CD4-positive, alpha-beta memory T cell (primary cell): ENCODE measurements at regions not wholly inside any gene's neighbourhood (a gene's known extent, or its start where the extent isn't known, plus 50 kb on each side); places are given as distances from the start of the nearest gene placed in this dataset.
"Not testable (repeated sequence)": the region's sequence is repeated elsewhere in the genome, so short reads cannot be mapped to it uniquely, and the experiment has no call there.

Experiments
- CTCF ChIA-PET: fragments of 350-600 bp; sonication (Branson Sonifier 250); formaldehyde crosslinking; loops from one replicate; lab custom pipeline; 2021; ENCODE audit warnings: inconsistent platforms; ENCODE audit not compliant: partially characterized antibody; lab: Charles Lee
- POLR2A ChIA-PET: fragments of 350-600 bp; sonication (Branson Sonifier 250); formaldehyde crosslinking; loops from one replicate; lab custom pipeline; 2021; ENCODE audit not compliant: partially characterized antibody; lab: Charles Lee
- DNase-seq, 5 donors: peaks; one replicate each; pipeline versions ENCODE4 v3.0.0 to v3.0.0-alpha.2; 2020 to 2022; ENCODE audit warnings: mixed read lengths in 1 of 5
- H3K27ac ChIP-seq: one replicate; pipeline ENCODE4 v1.7.0; 2013; ENCODE audit warnings: low read depth, low read length
- H3K27me3 ChIP-seq: 2 replicates; pipeline ENCODE4 v1.7.0; 2013; ENCODE audit warnings: mild to moderate bottlenecking, low read length, moderate library complexity; ENCODE audit not compliant: insufficient read depth
- H3K36me3 ChIP-seq: 2 replicates; pipeline ENCODE4 v1.7.0; 2013; ENCODE audit warnings: mild to moderate bottlenecking, low read length, moderate library complexity; ENCODE audit not compliant: insufficient read depth
- H3K4me1 ChIP-seq: 2 replicates; pipeline ENCODE4 v1.7.0; 2013; ENCODE audit warnings: mild to moderate bottlenecking, low read length, moderate library complexity; ENCODE audit not compliant: insufficient read depth
- H3K4me3 ChIP-seq, 2 donors: one replicate each; pipeline ENCODE4 v1.7.0; 2013; ENCODE audit warnings: low read length in 2 of 2, mild to moderate bottlenecking in 1 of 2
- H3K9me3 ChIP-seq, 2 donors: one replicate each; pipeline ENCODE4 v1.7.0; 2013; ENCODE audit warnings: low read length in 2 of 2, control low read depth in 1 of 2; ENCODE audit not compliant: control insufficient read depth in 1 of 2
- H3K27ac Mint-ChIP-seq, 7 donors: one replicate each; pipeline ENCODE4 v1.8.0; 2020 to 2021; ENCODE audit warnings: mixed read lengths in 7 of 7, mild to moderate bottlenecking in 6 of 7, inconsistent platforms in 3 of 7, moderate library complexity in 3 of 7
- H3K27me3 Mint-ChIP-seq, 2 donors: one replicate each; pipeline ENCODE4 v1.8.0; 2020 to 2021; ENCODE audit warnings: mixed read lengths in 2 of 2
- H3K36me3 Mint-ChIP-seq, 2 donors: one replicate each; pipeline ENCODE4 v1.8.0; 2020 to 2021; ENCODE audit warnings: mixed read lengths in 2 of 2, inconsistent platforms in 1 of 2, mild to moderate bottlenecking in 1 of 2
- H3K4me1 Mint-ChIP-seq, 4 donors: one replicate each; pipeline ENCODE4 v1.8.0; 2020 to 2021; ENCODE audit warnings: mixed read lengths in 4 of 4, mild to moderate bottlenecking in 1 of 4
- H3K4me3 Mint-ChIP-seq, 8 donors: one replicate each; pipeline ENCODE4 v1.8.0; 2020 to 2021; ENCODE audit warnings: mixed read lengths in 8 of 8, mild to moderate bottlenecking in 7 of 8, moderate library complexity in 6 of 8, inconsistent platforms in 3 of 8
- H3K9me3 Mint-ChIP-seq, 8 donors: one replicate each; pipeline ENCODE4 v1.8.0; 2020 to 2021; ENCODE audit warnings: mixed read lengths in 8 of 8, mild to moderate bottlenecking in 5 of 8, inconsistent platforms in 3 of 8, moderate library complexity in 1 of 8
- intact Hi-C: fragments of 100-400 bp; cut with micrococcal nuclease; formaldehyde crosslinking; loops from one replicate; pipeline ENCODE4 v1.15.1; 2023

DNA sequence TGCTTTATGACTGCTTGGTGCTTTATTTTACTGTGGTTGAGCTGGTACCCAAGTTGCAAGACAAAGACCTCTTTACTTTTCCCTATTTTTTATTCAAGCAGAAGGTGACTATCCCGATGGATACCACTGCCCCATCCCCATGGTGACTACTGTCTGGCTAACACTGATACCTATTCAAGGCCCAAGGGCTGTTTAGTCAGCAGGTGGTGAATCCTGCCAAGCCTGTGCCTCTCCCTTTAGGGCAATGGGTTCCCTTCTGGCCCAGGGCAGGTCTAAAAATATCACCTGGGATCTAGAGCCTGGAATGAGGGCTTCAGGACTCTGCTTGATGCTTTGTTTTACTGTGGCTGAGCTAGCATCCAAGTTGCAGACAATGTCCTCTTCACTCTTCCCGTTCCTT lies 510.0 kb upstream of the GRAMD2B start:
- Histone ChIP-seq H3K36me3 (no peaks in the 10 kb centered on the region), H3K9me3 (peaks cover 0 to 6% of the 10 kb centered on the region in 2 donors), H3K4me1 (no peaks in the 10 kb centered on the region), H3K27ac (no peak overlapping the region), H3K27me3 (no peaks in the 10 kb centered on the region), H3K4me3 (no peak overlapping the region)
- peaks cover 6 to 42% (median 18%) of the 10 kb centered on the region in 8 donors for H3K9me3 Mint-ChIP-seq
- no peak for DNase-seq
- H3K27ac Mint-ChIP-seq, result no peak overlapping the region
- ChIA-PET POLR2A (no interaction called here), CTCF (no interaction called here)
- intact Hi-C loops, result no loop called here
- no peak overlapping the region for H3K4me3 Mint-ChIP-seq
- no peaks in the 10 kb centered on the region for H3K27me3 Mint-ChIP-seq
- no peaks in the 10 kb centered on the region for H3K36me3 Mint-ChIP-seq
- no peaks in the 10 kb centered on the region for H3K4me1 Mint-ChIP-seq

DNA sequence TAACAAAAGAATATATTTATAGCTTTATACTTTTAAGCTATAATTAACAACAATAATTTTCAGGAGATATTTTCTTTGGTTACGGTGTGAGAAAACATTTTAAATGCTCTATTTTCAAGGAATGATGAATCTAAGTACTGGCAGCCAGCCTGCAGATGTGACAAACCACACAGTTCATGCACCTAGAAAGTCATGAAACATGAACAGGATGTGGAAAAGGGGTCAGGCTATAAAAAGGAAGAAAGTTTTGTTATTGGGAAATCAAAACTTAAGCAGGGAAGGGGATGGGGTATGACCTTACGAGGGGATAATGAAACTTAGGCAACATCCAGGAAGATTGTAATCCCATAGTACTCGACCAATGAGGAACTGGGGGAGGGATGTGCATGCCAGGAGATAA lies 508.7 kb upstream of the GRAMD2B start:
- POLR2A ChIA-PET, result no interaction called here
- Mint-ChIP-seq H3K27me3 (no peaks in the 10 kb centered on the region), H3K27ac (no peak overlapping the region), H3K4me1 (no peaks in the 10 kb centered on the region), H3K4me3 (no peak overlapping the region), H3K9me3 (peaks cover 6 to 37% (median 18%) of the 10 kb centered on the region in 8 donors), H3K36me3 (no peaks in the 10 kb centered on the region)
- no peak for DNase-seq
- peaks cover 0 to 2% of the 10 kb centered on the region in 2 donors for H3K9me3 ChIP-seq
- intact Hi-C loops, result no loop called here
- H3K27me3 ChIP-seq, result no peaks in the 10 kb centered on the region
- H3K36me3 ChIP-seq, result no peaks in the 10 kb centered on the region
- H3K27ac ChIP-seq, result no peak overlapping the region
- CTCF ChIA-PET, result no interaction called here
- H3K4me1 ChIP-seq, result no peaks in the 10 kb centered on the region
- H3K4me3 ChIP-seq, result no peak overlapping the region

DNA sequence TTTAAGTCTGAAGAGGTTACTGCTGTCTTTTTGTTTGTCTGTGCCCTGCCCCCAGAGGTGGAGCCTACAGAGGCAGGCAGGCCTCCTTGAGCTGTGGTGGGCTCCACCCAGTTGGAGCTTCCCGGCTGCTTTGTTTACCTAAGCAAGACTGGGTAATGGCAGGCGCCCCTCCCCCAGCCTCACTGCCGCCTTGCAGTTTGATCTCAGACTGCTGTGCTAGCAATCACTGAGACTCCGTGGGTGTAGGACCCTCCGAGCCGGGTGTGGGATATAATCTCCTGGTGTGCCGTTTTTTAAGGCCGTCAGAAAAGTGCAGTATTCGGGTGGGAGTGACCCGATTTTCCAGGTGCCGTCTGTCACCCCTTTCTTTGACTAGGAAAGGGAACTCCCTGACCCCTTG lies 499.3 kb upstream of the GRAMD2B start:
- H3K27ac ChIP-seq, DNase-seq, H3K27ac Mint-ChIP-seq, POLR2A ChIA-PET, H3K36me3 ChIP-seq, H3K9me3 ChIP-seq, H3K4me3 ChIP-seq, H3K36me3 Mint-ChIP-seq, H3K27me3 ChIP-seq, H3K4me1 ChIP-seq, CTCF ChIA-PET, intact Hi-C loops, H3K27me3 Mint-ChIP-seq, H3K4me1 Mint-ChIP-seq, H3K4me3 Mint-ChIP-seq: not testable (repeated sequence)
- H3K9me3 Mint-ChIP-seq, result peaks cover 0 to 21% (median 13%) of the 10 kb centered on the region in 8 donors

DNA sequence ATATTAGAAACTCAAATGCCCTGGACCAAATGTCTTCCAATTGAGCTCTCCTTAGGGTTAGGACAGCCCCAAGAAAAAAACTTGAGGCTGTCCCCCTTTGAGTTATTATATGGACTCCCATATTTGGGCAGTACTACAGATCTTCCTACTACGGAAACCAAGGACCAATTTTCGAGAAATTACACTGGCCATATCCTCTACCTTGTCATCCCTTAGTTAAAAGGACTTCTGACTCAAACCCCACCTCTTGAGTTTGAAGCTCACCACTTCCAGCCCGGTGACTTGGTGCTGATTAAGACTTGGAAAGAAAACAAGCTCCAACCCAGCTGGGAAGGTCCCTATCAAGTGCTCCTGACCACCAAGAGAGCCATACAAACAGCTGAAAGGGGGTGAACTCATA lies 497.0 kb upstream of the GRAMD2B start:
- Histone ChIP-seq H3K27ac (no peak overlapping the region), H3K27me3 (no peaks in the 10 kb centered on the region), H3K9me3 (no peaks in the 10 kb centered on the region), H3K4me3 (no peak overlapping the region), H3K4me1 (no peaks in the 10 kb centered on the region), H3K36me3 (no peaks in the 10 kb centered on the region)
- H3K36me3 Mint-ChIP-seq, result no peaks in the 10 kb centered on the region
- H3K4me1 Mint-ChIP-seq, result no peaks in the 10 kb centered on the region
- peaks cover 0 to 28% (median 12%) of the 10 kb centered on the region in 8 donors for H3K9me3 Mint-ChIP-seq
- no peak overlapping the region for H3K4me3 Mint-ChIP-seq
- ChIA-PET CTCF (no interaction called here), POLR2A (no interaction called here)
- intact Hi-C loops, result no loop called here
- no peak for DNase-seq
- no peaks in the 10 kb centered on the region for H3K27me3 Mint-ChIP-seq
- no peak overlapping the region for H3K27ac Mint-ChIP-seq

DNA sequence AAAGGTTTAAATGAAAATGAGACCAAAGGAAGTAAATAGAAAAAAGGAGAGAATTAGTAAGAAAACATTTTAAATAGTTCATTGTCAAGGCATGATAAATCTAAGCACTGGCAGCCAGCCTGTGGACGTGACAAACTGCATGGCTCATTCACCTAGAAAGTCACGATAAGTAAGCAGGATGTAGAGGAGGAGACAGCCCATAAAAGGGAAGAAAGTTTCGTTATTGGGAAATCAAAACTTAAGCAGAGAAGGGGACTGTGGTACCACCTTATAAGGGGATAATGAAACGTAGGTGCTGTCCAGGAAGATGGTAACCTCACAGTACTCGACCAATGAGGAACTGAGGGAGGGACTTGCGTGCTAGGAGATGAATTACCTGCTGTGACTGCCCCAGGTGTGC lies 494.5 kb upstream of the GRAMD2B start:
- Mint-ChIP-seq H3K4me3 (no peak overlapping the region), H3K27ac (no peak overlapping the region), H3K4me1 (no peaks in the 10 kb centered on the region), H3K9me3 (peaks cover 0 to 23% (median 9%) of the 10 kb centered on the region in 8 donors), H3K27me3 (no peaks in the 10 kb centered on the region), H3K36me3 (no peaks in the 10 kb centered on the region)
- no peaks in the 10 kb centered on the region for H3K36me3 ChIP-seq
- ChIA-PET CTCF (no interaction called here), POLR2A (no interaction called here)
- H3K27ac ChIP-seq, result no peak overlapping the region
- no peaks in the 10 kb centered on the region for H3K4me1 ChIP-seq
- H3K4me3 ChIP-seq, result no peak overlapping the region
- H3K9me3 ChIP-seq, result no peaks in the 10 kb centered on the region
- intact Hi-C loops, result no loop called here
- no peaks in the 10 kb centered on the region for H3K27me3 ChIP-seq
- DNase-seq, result no peak

DNA sequence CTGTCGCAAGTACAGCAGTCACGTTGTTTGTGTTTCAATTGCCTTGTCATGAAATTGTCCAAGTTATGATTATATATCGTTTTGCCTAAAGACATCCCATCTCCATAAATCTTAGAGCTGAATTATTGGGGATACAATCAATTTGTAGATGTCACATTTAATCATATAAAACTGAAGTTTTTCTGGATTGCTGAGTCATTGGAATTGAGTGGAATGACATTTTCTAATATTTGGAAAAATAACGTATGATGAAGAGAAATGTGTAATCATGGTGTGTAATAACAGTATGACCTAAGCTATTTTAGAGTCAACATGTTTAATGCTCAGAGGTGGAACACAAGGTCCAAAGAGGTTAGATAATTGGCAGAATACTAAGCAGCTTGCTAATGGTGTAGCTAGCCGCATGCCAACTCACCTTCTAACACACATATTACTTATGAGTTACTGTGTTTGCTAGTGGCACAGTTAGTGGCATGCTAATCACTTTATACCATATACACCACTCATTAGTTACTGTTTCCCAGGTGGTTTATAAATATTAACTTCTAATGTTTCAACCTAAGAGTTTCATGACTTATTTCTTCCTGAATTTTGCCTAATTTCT lies 473.1 kb upstream of the GRAMD2B start:
- POLR2A ChIA-PET, result no interaction called here
- Mint-ChIP-seq H3K4me3 (no peak overlapping the region), H3K9me3 (peaks cover 0 to 9% (median 3%) of the 10 kb centered on the region in 8 donors), H3K27me3 (no peaks in the 10 kb centered on the region), H3K27ac (peak overlapping the region in 1 of 7 donors; percentile 53), H3K36me3 (no peaks in the 10 kb centered on the region), H3K4me1 (no peaks in the 10 kb centered on the region)
- no peak overlapping the region for H3K27ac ChIP-seq
- no peaks in the 10 kb centered on the region for H3K27me3 ChIP-seq
- intact Hi-C loops, result no loop called here
- H3K36me3 ChIP-seq, result no peaks in the 10 kb centered on the region
- no peaks in the 10 kb centered on the region for H3K4me1 ChIP-seq
- H3K4me3 ChIP-seq, result no peak overlapping the region
- no peak for DNase-seq
- H3K9me3 ChIP-seq, result no peaks in the 10 kb centered on the region
- CTCF ChIA-PET, result no interaction called here

DNA sequence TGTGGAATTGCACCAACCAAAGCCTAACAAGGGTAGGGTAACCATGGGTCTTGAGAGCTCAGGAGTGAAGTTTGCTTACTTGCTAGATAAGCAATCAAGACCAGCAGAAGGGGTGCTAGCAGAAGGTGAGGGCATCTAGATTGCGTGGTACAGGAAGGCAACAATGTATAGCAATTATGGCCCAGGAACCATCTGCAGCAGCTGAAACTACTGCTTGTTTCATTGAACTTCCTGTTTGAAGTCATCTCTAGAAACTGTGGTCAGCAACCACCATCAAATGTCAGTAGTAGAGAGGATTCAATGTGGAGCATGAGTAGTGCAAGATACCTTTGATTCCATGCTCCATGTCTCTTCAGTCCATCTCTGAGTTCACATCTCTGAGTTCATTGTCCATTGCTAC lies 462.1 kb upstream of the GRAMD2B start:
- Mint-ChIP-seq H3K4me1 (no peaks in the 10 kb centered on the region), H3K4me3 (no peak overlapping the region)
- intact Hi-C loops, result no loop called here

DNA sequence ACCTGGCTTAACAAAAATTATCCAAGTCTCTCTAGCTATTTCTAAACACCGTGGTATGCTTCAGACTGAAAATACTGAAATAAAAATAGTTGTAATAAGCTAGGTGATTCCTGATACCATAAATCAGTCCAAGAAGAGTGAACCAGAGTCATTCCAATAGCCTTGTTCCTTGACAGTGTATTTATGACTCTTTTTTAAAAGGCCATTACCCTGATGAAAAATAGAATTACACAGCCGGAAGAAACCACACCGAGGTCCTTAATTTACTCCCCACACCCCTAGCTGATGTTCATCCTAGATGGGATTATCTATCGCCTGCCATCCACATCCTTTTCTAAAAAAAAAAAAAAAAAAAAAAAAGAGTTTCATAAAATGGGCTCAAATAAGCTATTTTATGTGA lies 457.6 kb upstream of the GRAMD2B start:
- CTCF ChIA-PET, result no interaction called here
- Mint-ChIP-seq H3K27ac (no peak overlapping the region), H3K4me3 (no peak overlapping the region), H3K4me1 (no peaks in the 10 kb centered on the region), H3K36me3 (no peaks in the 10 kb centered on the region), H3K27me3 (no peaks in the 10 kb centered on the region), H3K9me3 (peaks cover 0 to 10% (median 5%) of the 10 kb centered on the region in 8 donors)
- no peaks in the 10 kb centered on the region for H3K9me3 ChIP-seq
- H3K4me3 ChIP-seq, result no peak overlapping the region
- POLR2A ChIA-PET, result no interaction called here
- H3K36me3 ChIP-seq, result no peaks in the 10 kb centered on the region
- H3K27ac ChIP-seq, result no peak overlapping the region
- H3K4me1 ChIP-seq, result no peaks in the 10 kb centered on the region
- H3K27me3 ChIP-seq, result no peaks in the 10 kb centered on the region
- intact Hi-C loops, result no loop called here
- no peak for DNase-seq

More for the DNA sequence above, 462.1 kb upstream of the GRAMD2B start:
- ChIA-PET POLR2A (no interaction called here), CTCF (no interaction called here)
- no peaks in the 10 kb centered on the region for H3K27me3 ChIP-seq
- no peaks in the 10 kb centered on the region for H3K36me3 ChIP-seq
- H3K36me3 Mint-ChIP-seq, result no peaks in the 10 kb centered on the region
- no peak overlapping the region for H3K27ac Mint-ChIP-seq
- H3K4me1 ChIP-seq, result no peaks in the 10 kb centered on the region
- no peak overlapping the region for H3K27ac ChIP-seq
- no peak overlapping the region for H3K4me3 ChIP-seq
- no peaks in the 10 kb centered on the region for H3K9me3 ChIP-seq
- DNase-seq, result no peak
- H3K27me3 Mint-ChIP-seq, result no peaks in the 10 kb centered on the region
- peaks cover 2 to 16% (median 5%) of the 10 kb centered on the region in 8 donors for H3K9me3 Mint-ChIP-seq
